ENCODE measurements at regions not wholly inside any gene's neighbourhood (a gene's known extent, or its start where the extent isn't known, plus 50 kb on each side); places are given as distances from the start of the nearest gene placed in this dataset.

GRCh38 chr3:110383356-110383755 lies 688.3 kb upstream of the NECTIN3 start:
- Histone ChIP-seq H3K9me3 (ENCODE audit: control insufficient read depth in 2 of 2, low read length in 2 of 2) (no peaks in the 10 kb centered on the region), H3K27ac (ENCODE audit: low read depth in 2 of 2, low read length in 2 of 2) (no peak overlapping the region), H3K9ac (ENCODE audit: low read depth in 1 of 2, low read length in 2 of 2) (no peak overlapping the region), H3K4me3 (ENCODE audit: low read length in 2 of 2) (no peak overlapping the region), H3K27me3 (ENCODE audit: control insufficient read depth in 2 of 2, insufficient read depth in 2 of 2, low read length in 2 of 2) (no peaks in the 10 kb centered on the region), H3K4me1 (ENCODE audit: control insufficient read depth in 2 of 2, insufficient read depth in 2 of 2, low read length in 2 of 2) (no peaks in the 10 kb centered on the region), H3K36me3 (ENCODE audit: control insufficient read depth in 2 of 2, insufficient read depth in 2 of 2, low read length in 2 of 2) (no peaks in the 10 kb centered on the region)

- H3K9me3 ChIP-seq (ENCODE audit: control insufficient read depth in 2 of 2, low read length in 2 of 2), result no peaks in the 10 kb centered on the region
These were observed 687.0 kb upstream of the NECTIN3 start for GRCh38 chr3:110384601-110385000.

GRCh38 chr3:110389005-110389404 lies 682.6 kb upstream of the NECTIN3 start:
- H3K4me1 ChIP-seq (ENCODE audit: control insufficient read depth in 2 of 2, insufficient read depth in 2 of 2, low read length in 2 of 2), result no peaks in the 10 kb centered on the region

More at GRCh38 chr3:110384601-110385000, 687.0 kb upstream of the NECTIN3 start:
- no peaks in the 10 kb centered on the region for H3K36me3 ChIP-seq (ENCODE audit: control insufficient read depth in 2 of 2, insufficient read depth in 2 of 2, low read length in 2 of 2)
- no peak overlapping the region for H3K27ac ChIP-seq (ENCODE audit: low read depth in 2 of 2, low read length in 2 of 2)
- H3K4me1 ChIP-seq (ENCODE audit: control insufficient read depth in 2 of 2, insufficient read depth in 2 of 2, low read length in 2 of 2), result no peaks in the 10 kb centered on the region
- H3K9ac ChIP-seq (ENCODE audit: low read depth in 1 of 2, low read length in 2 of 2), result no peak overlapping the region
- H3K4me3 ChIP-seq (ENCODE audit: low read length in 2 of 2), result no peak overlapping the region
- no peaks in the 10 kb centered on the region for H3K27me3 ChIP-seq (ENCODE audit: control insufficient read depth in 2 of 2, insufficient read depth in 2 of 2, low read length in 2 of 2)

GRCh38 chr3:110390372-110390771 lies 681.2 kb upstream of the NECTIN3 start:
- Histone ChIP-seq H3K4me3 (ENCODE audit: low read length in 2 of 2) (no peak overlapping the region), H3K4me1 (ENCODE audit: control insufficient read depth in 2 of 2, insufficient read depth in 2 of 2, low read length in 2 of 2) (no peaks in the 10 kb centered on the region), H3K9me3 (ENCODE audit: control insufficient read depth in 2 of 2, low read length in 2 of 2) (no peaks in the 10 kb centered on the region), H3K27me3 (ENCODE audit: control insufficient read depth in 2 of 2, insufficient read depth in 2 of 2, low read length in 2 of 2) (no peaks in the 10 kb centered on the region), H3K9ac (ENCODE audit: low read depth in 1 of 2, low read length in 2 of 2) (no peak overlapping the region), H3K27ac (ENCODE audit: low read depth in 2 of 2, low read length in 2 of 2) (no peak overlapping the region), H3K36me3 (ENCODE audit: control insufficient read depth in 2 of 2, insufficient read depth in 2 of 2, low read length in 2 of 2) (no peaks in the 10 kb centered on the region)

More at GRCh38 chr3:110389005-110389404, 682.6 kb upstream of the NECTIN3 start:
- Histone ChIP-seq H3K36me3 (ENCODE audit: control insufficient read depth in 2 of 2, insufficient read depth in 2 of 2, low read length in 2 of 2) (no peaks in the 10 kb centered on the region), H3K27ac (ENCODE audit: low read depth in 2 of 2, low read length in 2 of 2) (no peak overlapping the region), H3K27me3 (ENCODE audit: control insufficient read depth in 2 of 2, insufficient read depth in 2 of 2, low read length in 2 of 2) (no peaks in the 10 kb centered on the region), H3K4me3 (ENCODE audit: low read length in 2 of 2) (no peak overlapping the region), H3K9me3 (ENCODE audit: control insufficient read depth in 2 of 2, low read length in 2 of 2) (no peaks in the 10 kb centered on the region), H3K9ac (ENCODE audit: low read depth in 1 of 2, low read length in 2 of 2) (no peak overlapping the region)

GRCh38 chr3:110391042-110391441 lies 680.6 kb upstream of the NECTIN3 start:
- no peak overlapping the region for H3K4me3 ChIP-seq (ENCODE audit: low read length in 2 of 2)

GRCh38 chr3:110391640-110392395 lies 679.8 kb upstream of the NECTIN3 start:
- no peak overlapping the region for H3K4me3 ChIP-seq (ENCODE audit: low read length in 2 of 2)
- H3K9me3 ChIP-seq (ENCODE audit: control insufficient read depth in 2 of 2, low read length in 2 of 2), result no peaks in the 10 kb centered on the region
- no peaks in the 10 kb centered on the region for H3K36me3 ChIP-seq (ENCODE audit: control insufficient read depth in 2 of 2, insufficient read depth in 2 of 2, low read length in 2 of 2)

More at GRCh38 chr3:110391042-110391441, 680.6 kb upstream of the NECTIN3 start:
- Histone ChIP-seq H3K27me3 (ENCODE audit: control insufficient read depth in 2 of 2, insufficient read depth in 2 of 2, low read length in 2 of 2) (no peaks in the 10 kb centered on the region), H3K4me1 (ENCODE audit: control insufficient read depth in 2 of 2, insufficient read depth in 2 of 2, low read length in 2 of 2) (no peaks in the 10 kb centered on the region), H3K36me3 (ENCODE audit: control insufficient read depth in 2 of 2, insufficient read depth in 2 of 2, low read length in 2 of 2) (no peaks in the 10 kb centered on the region), H3K9me3 (ENCODE audit: control insufficient read depth in 2 of 2, low read length in 2 of 2) (no peaks in the 10 kb centered on the region), H3K9ac (ENCODE audit: low read depth in 1 of 2, low read length in 2 of 2) (no peak overlapping the region), H3K27ac (ENCODE audit: low read depth in 2 of 2, low read length in 2 of 2) (no peak overlapping the region)

GRCh38 chr3:110393941-110394340 lies 677.7 kb upstream of the NECTIN3 start:
- Histone ChIP-seq H3K4me1 (ENCODE audit: control insufficient read depth in 2 of 2, insufficient read depth in 2 of 2, low read length in 2 of 2) (no peaks in the 10 kb centered on the region), H3K27me3 (ENCODE audit: control insufficient read depth in 2 of 2, insufficient read depth in 2 of 2, low read length in 2 of 2) (no peaks in the 10 kb centered on the region), H3K36me3 (ENCODE audit: control insufficient read depth in 2 of 2, insufficient read depth in 2 of 2, low read length in 2 of 2) (no peaks in the 10 kb centered on the region), H3K4me3 (ENCODE audit: low read length in 2 of 2) (no peak overlapping the region), H3K9ac (ENCODE audit: low read depth in 1 of 2, low read length in 2 of 2) (no peak overlapping the region), H3K27ac (ENCODE audit: low read depth in 2 of 2, low read length in 2 of 2) (no peak overlapping the region), H3K9me3 (ENCODE audit: control insufficient read depth in 2 of 2, low read length in 2 of 2) (no peaks in the 10 kb centered on the region)

More at GRCh38 chr3:110391640-110392395, 679.8 kb upstream of the NECTIN3 start:
- no peaks in the 10 kb centered on the region for H3K4me1 ChIP-seq (ENCODE audit: control insufficient read depth in 2 of 2, insufficient read depth in 2 of 2, low read length in 2 of 2)
- H3K27me3 ChIP-seq (ENCODE audit: control insufficient read depth in 2 of 2, insufficient read depth in 2 of 2, low read length in 2 of 2), result no peaks in the 10 kb centered on the region
- no peak overlapping the region for H3K9ac ChIP-seq (ENCODE audit: low read depth in 1 of 2, low read length in 2 of 2)
- H3K27ac ChIP-seq (ENCODE audit: low read depth in 2 of 2, low read length in 2 of 2), result no peak overlapping the region

- Histone ChIP-seq H3K36me3 (ENCODE audit: control insufficient read depth in 2 of 2, insufficient read depth in 2 of 2, low read length in 2 of 2) (no peaks in the 10 kb centered on the region), H3K4me3 (ENCODE audit: low read length in 2 of 2) (no peak overlapping the region), H3K9me3 (ENCODE audit: control insufficient read depth in 2 of 2, low read length in 2 of 2) (no peaks in the 10 kb centered on the region), H3K27me3 (ENCODE audit: control insufficient read depth in 2 of 2, insufficient read depth in 2 of 2, low read length in 2 of 2) (no peaks in the 10 kb centered on the region), H3K9ac (ENCODE audit: low read depth in 1 of 2, low read length in 2 of 2) (no peak overlapping the region), H3K27ac (ENCODE audit: low read depth in 2 of 2, low read length in 2 of 2) (no peak overlapping the region), H3K4me1 (ENCODE audit: control insufficient read depth in 2 of 2, insufficient read depth in 2 of 2, low read length in 2 of 2) (no peaks in the 10 kb centered on the region)
These were observed 674.5 kb upstream of the NECTIN3 start for GRCh38 chr3:110397115-110397514.

- no peaks in the 10 kb centered on the region for H3K36me3 ChIP-seq (ENCODE audit: control insufficient read depth in 2 of 2, insufficient read depth in 2 of 2, low read length in 2 of 2)
- no peak overlapping the region for H3K27ac ChIP-seq (ENCODE audit: low read depth in 2 of 2, low read length in 2 of 2)
- H3K4me1 ChIP-seq (ENCODE audit: control insufficient read depth in 2 of 2, insufficient read depth in 2 of 2, low read length in 2 of 2), result no peaks in the 10 kb centered on the region
- no peak overlapping the region for H3K4me3 ChIP-seq (ENCODE audit: low read length in 2 of 2)
- H3K9ac ChIP-seq (ENCODE audit: low read depth in 1 of 2, low read length in 2 of 2), result no peak overlapping the region
- no peaks in the 10 kb centered on the region for H3K27me3 ChIP-seq (ENCODE audit: control insufficient read depth in 2 of 2, insufficient read depth in 2 of 2, low read length in 2 of 2)
- no peaks in the 10 kb centered on the region for H3K9me3 ChIP-seq (ENCODE audit: control insufficient read depth in 2 of 2, low read length in 2 of 2)
These were observed 671.3 kb upstream of the NECTIN3 start for GRCh38 chr3:110400315-110400714.

GRCh38 chr3:110405830-110406585 lies 665.6 kb upstream of the NECTIN3 start:
- Histone ChIP-seq H3K4me1 (ENCODE audit: control insufficient read depth in 2 of 2, insufficient read depth in 2 of 2, low read length in 2 of 2) (no peaks in the 10 kb centered on the region), H3K27me3 (ENCODE audit: control insufficient read depth in 2 of 2, insufficient read depth in 2 of 2, low read length in 2 of 2) (no peaks in the 10 kb centered on the region), H3K4me3 (ENCODE audit: low read length in 2 of 2) (no peak overlapping the region), H3K9ac (ENCODE audit: low read depth in 1 of 2, low read length in 2 of 2) (no peak overlapping the region), H3K36me3 (ENCODE audit: control insufficient read depth in 2 of 2, insufficient read depth in 2 of 2, low read length in 2 of 2) (no peaks in the 10 kb centered on the region), H3K9me3 (ENCODE audit: control insufficient read depth in 2 of 2, low read length in 2 of 2) (no peaks in the 10 kb centered on the region), H3K27ac (ENCODE audit: low read depth in 2 of 2, low read length in 2 of 2) (no peak overlapping the region)
